ENCODE measurements at regions not wholly inside any gene's neighbourhood (a gene's known extent, or its start where the extent isn't known, plus 50 kb on each side); places are given as distances from the start of the nearest gene placed in this dataset.
"Not testable (repeated sequence)": the region's sequence is repeated elsewhere in the genome, so short reads cannot be mapped to it uniquely, and the experiment has no call there.

DNA sequence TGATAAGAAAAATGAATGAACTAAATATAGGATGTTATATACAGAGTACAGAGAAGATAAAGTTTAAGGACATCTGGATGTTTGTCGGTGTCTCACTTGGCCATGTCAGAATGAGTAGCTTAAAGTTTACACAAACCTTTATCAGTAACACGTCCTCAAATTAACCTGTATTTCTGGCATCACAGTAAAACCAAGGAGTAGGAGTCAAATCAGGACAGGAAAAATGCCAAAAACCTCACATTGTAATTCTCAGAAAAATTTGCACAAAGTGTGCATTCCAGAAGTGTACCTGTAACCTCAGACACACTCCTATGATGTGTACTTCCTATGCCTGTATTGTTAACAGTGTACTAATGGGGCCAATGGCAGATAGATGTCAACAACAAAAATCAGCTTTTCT lies 139.3 kb downstream of the SMC2 start:
- 38% methylated on average over 2 of the region's 2 CpGs for WGBS
- Histone ChIP-seq H3K27me3 (no peaks in the 10 kb centered on the region), H3K27ac (replicated peaks in 1 of 4) (no peak overlapping the region), H3K4me3 (no peak overlapping the region), H3K9me3 (peaks cover 0 to 5% (median 2%) of the 10 kb centered on the region in 4 donors), H3K4me1 (no peaks in the 10 kb centered on the region), H3K36me3 (no peaks in the 10 kb centered on the region)
- TF ChIP-seq, protein P1, sequence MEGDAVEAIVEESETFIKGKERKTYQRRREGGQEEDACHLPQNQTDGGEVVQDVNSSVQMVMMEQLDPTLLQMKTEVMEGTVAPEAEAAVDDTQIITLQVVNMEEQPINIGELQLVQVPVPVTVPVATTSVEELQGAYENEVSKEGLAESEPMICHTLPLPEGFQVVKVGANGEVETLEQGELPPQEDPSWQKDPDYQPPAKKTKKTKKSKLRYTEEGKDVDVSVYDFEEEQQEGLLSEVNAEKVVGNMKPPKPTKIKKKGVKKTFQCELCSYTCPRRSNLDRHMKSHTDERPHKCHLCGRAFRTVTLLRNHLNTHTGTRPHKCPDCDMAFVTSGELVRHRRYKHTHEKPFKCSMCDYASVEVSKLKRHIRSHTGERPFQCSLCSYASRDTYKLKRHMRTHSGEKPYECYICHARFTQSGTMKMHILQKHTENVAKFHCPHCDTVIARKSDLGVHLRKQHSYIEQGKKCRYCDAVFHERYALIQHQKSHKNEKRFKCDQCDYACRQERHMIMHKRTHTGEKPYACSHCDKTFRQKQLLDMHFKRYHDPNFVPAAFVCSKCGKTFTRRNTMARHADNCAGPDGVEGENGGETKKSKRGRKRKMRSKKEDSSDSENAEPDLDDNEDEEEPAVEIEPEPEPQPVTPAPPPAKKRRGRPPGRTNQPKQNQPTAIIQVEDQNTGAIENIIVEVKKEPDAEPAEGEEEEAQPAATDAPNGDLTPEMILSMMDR (IDR thresholded peaks at IDR 0.05): no peak
- DNase-seq (ENCODE audit: extremely low spot score): no peak
- intact Hi-C loops (cut with DNase I): no loop called here

GRCh38 chr9:104234632-104235337 lies 140.7 kb downstream of the SMC2 start:
- not testable (repeated sequence) for DNase-seq (ENCODE audit: extremely low spot score); H3K4me3 ChIP-seq

DNA sequence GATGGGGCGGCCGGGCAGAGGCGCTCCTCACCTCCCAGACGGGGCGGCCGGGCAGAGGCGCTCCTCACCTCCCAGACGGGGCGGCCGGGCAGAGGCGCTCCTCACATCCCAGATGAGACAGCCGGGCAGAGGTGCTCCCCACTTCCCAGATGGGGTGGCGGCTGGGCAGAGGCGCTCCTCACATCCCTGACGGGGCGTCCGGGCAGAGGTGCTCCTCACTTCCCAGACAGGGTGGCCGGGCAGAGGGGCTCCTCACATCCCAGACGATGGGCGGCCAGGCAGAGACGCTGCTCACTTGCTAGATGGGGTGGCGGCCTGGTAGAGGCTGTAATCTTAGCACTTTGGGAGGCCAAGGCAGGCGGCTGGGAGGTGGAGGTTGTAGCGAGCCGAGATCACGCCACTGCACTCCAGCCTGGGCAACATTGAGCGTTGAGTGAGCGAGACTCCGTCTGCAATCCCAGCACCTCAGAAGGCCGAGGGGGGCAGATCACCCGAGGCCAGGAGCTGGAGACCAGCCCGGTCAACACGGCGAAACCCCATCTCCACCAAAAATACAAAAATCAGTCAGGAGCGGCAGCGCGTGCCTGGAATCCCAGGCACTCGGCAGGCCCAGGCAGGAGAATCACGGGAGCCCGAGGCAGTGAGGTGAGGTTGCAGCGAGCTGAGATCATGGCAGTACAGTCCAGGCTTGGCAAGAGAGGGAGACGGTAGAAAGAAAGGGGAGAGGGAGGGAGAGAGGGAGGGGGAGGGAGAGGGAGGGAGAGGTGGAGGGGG lies 141.4 kb downstream of the SMC2 start:
- DNase-seq (ENCODE audit: extremely low spot score); H3K4me1 ChIP-seq; H3K9me3 ChIP-seq; H3K27ac ChIP-seq (replicated peaks in 1 of 4); H3K4me3 ChIP-seq; intact Hi-C loops (cut with DNase I); H3K27me3 ChIP-seq; H3K36me3 ChIP-seq: not testable (repeated sequence)
- 98% methylated on average over 24 of the region's 42 CpGs for WGBS

More at GRCh38 chr9:104234632-104235337, 140.7 kb downstream of the SMC2 start:
- WGBS: 96% methylated on average over 37 of the region's 45 CpGs
- H3K9me3 ChIP-seq; H3K36me3 ChIP-seq; H3K27ac ChIP-seq (replicated peaks in 1 of 4); H3K27me3 ChIP-seq; H3K4me1 ChIP-seq; intact Hi-C loops (cut with DNase I): not testable (repeated sequence)

GRCh38 chr9:104238668-104239067 lies 144.6 kb downstream of the SMC2 start:
- WGBS: 65% methylated on average over 3 of the region's 3 CpGs
- intact Hi-C loops (cut with DNase I): no loop called here

GRCh38 chr9:104240890-104241289 lies 146.8 kb downstream of the SMC2 start:
- Histone ChIP-seq H3K27ac (replicated peaks in 1 of 4) (no peak overlapping the region), H3K4me3 (no peak overlapping the region), H3K4me1 (no peaks in the 10 kb centered on the region), H3K9me3 (no peaks in the 10 kb centered on the region), H3K36me3 (no peaks in the 10 kb centered on the region), H3K27me3 (no peaks in the 10 kb centered on the region)
- intact Hi-C loops (cut with DNase I): no loop called here
- TF ChIP-seq EP300 (IDR thresholded peaks at IDR 0.05) (no peak), POLR2AphosphoS5 (IDR thresholded peaks at IDR 0.05) (no peak), POLR2A (IDR thresholded peaks at IDR 0.05; ENCODE audit: low read depth) (no peak)
- TF ChIP-seq, protein P1 (IDR thresholded peaks at IDR 0.05): no peak
- WGBS: 68% methylated on average over 2 of the region's 2 CpGs
- DNase-seq (ENCODE audit: extremely low spot score): no peak

More at GRCh38 chr9:104238668-104239067, 144.6 kb downstream of the SMC2 start:
- TF ChIP-seq POLR2AphosphoS5 (IDR thresholded peaks at IDR 0.05) (no peak), EP300 (IDR thresholded peaks at IDR 0.05) (no peak)
- TF ChIP-seq, protein P1 (IDR thresholded peaks at IDR 0.05): no peak
- Histone ChIP-seq H3K27me3 (no peaks in the 10 kb centered on the region), H3K9me3 (peaks cover 0 to 5% (median 2%) of the 10 kb centered on the region in 4 donors), H3K27ac (replicated peaks in 1 of 4) (no peak overlapping the region), H3K36me3 (no peaks in the 10 kb centered on the region), H3K4me1 (no peaks in the 10 kb centered on the region), H3K4me3 (no peak overlapping the region)
- DNase-seq (ENCODE audit: extremely low spot score): no peak
